Lower leg skin (tissue), 4 donors: ENCODE measurements at regions not wholly inside any gene's neighbourhood (a gene's known extent, or its start where the extent isn't known, plus 50 kb on each side); places are given as distances from the start of the nearest gene placed in this dataset.

Experiments used
- DNase-seq, 2 donors: peaks; one replicate each; pipeline ENCODE4 v3.0.0-alpha.2; 2019; ENCODE audit warnings: low spot score in 2 of 2
- H3K4me3 ChIP-seq: fragments of 200-600 bp; sonication (generic); 2 replicates; pipeline ENCODE4 v1.5.1; 2017; ENCODE audit warnings: mild to moderate bottlenecking, low read depth; ENCODE audit not compliant: poor library complexity, severe bottlenecking
- POLR2A ChIP-seq, 2 donors: fragments of 450-650 bp; IDR thresholded peaks; one replicate each; pipeline ENCODE4 v1.6.1; 2016 to 2017; ENCODE audit warnings: antibody characterized with exemption in 2 of 2, mild to moderate bottlenecking in 1 of 2, moderate library complexity in 1 of 2
- WGBS, 2 donors: methylation state at CpG; one replicate each; pipeline ENCODE4 v1.1.5; 2018; 5-methylcytosine and 5-hydroxymethylcytosine counted together
- intact Hi-C: fragments of 100-400 bp; cut with DNase I; formaldehyde crosslinking; loops from one replicate; pipeline ENCODE4 v1.15.0; 2023; ENCODE audit warnings: low total_unique reads
- TF ChIP-seq, protein P1 (sequence below), 3 donors: fragments of 450-650 bp; IDR thresholded peaks; one replicate each; pipeline ENCODE4 v1.5.1; 2016; ENCODE audit warnings: antibody characterized with exemption in 3 of 3, mild to moderate bottlenecking in 3 of 3, moderate library complexity in 2 of 3

DNA sequence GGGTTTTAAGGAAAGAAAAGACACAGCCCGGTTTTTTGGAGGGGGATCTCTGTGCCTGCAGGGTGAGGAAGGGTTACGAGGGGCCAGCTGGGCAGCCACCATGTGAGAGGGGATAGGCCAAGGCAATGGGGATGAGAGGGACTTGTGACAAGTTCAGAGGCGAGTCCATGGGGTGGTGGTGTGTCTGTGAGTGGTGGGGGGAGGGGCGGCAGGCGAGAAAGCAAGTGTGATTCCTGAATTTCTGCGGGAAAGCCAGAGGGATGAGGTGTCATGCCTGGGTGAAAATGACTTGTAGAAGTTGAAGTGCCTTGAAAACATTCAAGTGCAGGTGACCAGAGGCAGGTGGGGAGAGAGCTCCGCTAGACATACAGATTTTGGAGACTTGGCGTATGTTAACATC lies 61.0 kb upstream of the RNF32 start:
- no peak overlapping the region for H3K4me3 ChIP-seq
- no peak for DNase-seq
- no peak for TF ChIP-seq POLR2A (IDR thresholded peaks at IDR 0.05)
- TF ChIP-seq, protein P1, sequence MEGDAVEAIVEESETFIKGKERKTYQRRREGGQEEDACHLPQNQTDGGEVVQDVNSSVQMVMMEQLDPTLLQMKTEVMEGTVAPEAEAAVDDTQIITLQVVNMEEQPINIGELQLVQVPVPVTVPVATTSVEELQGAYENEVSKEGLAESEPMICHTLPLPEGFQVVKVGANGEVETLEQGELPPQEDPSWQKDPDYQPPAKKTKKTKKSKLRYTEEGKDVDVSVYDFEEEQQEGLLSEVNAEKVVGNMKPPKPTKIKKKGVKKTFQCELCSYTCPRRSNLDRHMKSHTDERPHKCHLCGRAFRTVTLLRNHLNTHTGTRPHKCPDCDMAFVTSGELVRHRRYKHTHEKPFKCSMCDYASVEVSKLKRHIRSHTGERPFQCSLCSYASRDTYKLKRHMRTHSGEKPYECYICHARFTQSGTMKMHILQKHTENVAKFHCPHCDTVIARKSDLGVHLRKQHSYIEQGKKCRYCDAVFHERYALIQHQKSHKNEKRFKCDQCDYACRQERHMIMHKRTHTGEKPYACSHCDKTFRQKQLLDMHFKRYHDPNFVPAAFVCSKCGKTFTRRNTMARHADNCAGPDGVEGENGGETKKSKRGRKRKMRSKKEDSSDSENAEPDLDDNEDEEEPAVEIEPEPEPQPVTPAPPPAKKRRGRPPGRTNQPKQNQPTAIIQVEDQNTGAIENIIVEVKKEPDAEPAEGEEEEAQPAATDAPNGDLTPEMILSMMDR (IDR thresholded peaks at IDR 0.05) = no peak
- WGBS, 2 donors = 70 to 78% methylated on average over 7 of the region's 8 CpGs
- intact Hi-C loops = no loop called here

GRCh38 chr7:156578978-156579430 lies 61.6 kb upstream of the RNF32 start:
- no peak for TF ChIP-seq POLR2A (IDR thresholded peaks at IDR 0.05)
- TF ChIP-seq, protein P1 (IDR thresholded peaks at IDR 0.05) = no peak
- no peak for DNase-seq
- intact Hi-C loops = no loop called here
- no peak overlapping the region for H3K4me3 ChIP-seq
- WGBS, 2 donors = 45 to 52% methylated on average over 7 of the region's 8 CpGs

GRCh38 chr7:156578578-156578940 lies 62.0 kb upstream of the RNF32 start:
- 85 to 91% methylated on average over 23 of the region's 23 CpGs for WGBS, 2 donors
- TF ChIP-seq POLR2A (IDR thresholded peaks at IDR 0.05) = no peak
- TF ChIP-seq, protein P1 (IDR thresholded peaks at IDR 0.05) = no peak
- no peak for DNase-seq
- H3K4me3 ChIP-seq = no peak overlapping the region
- intact Hi-C loops = no loop called here

- DNase-seq = no peak
- intact Hi-C loops = no loop called here
- TF ChIP-seq, protein P1 (IDR thresholded peaks at IDR 0.05) = no peak
- no peak for TF ChIP-seq POLR2A (IDR thresholded peaks at IDR 0.05)
- WGBS, 2 donors = 84 to 92% methylated on average over 15 of the region's 15 CpGs
- H3K4me3 ChIP-seq = no peak overlapping the region
Observed at GRCh38 chr7:156577645-156578577, 62.7 kb upstream of the RNF32 start.

- DNase-seq = no peak
- no peak overlapping the region for H3K4me3 ChIP-seq
- intact Hi-C loops = no loop called here
- TF ChIP-seq, protein P1 (IDR thresholded peaks at IDR 0.05) = no peak
- TF ChIP-seq POLR2A (IDR thresholded peaks at IDR 0.05) = no peak
- 72 to 73% methylated on average over 20 of the region's 20 CpGs for WGBS, 2 donors
Observed at GRCh38 chr7:156576216-156577058, 64.1 kb upstream of the RNF32 start.
